Lower leg skin (tissue), 3 donors: ENCODE measurements at regions not wholly inside any gene's neighbourhood (a gene's known extent, or its start where the extent isn't known, plus 50 kb on each side); places are given as distances from the start of the nearest gene placed in this dataset.

ENCODE experiments used
- POLR2A ChIP-seq, 2 donors: fragments of 450-650 bp; IDR thresholded peaks; one replicate each; pipeline ENCODE4 v1.6.1; 2016 to 2017; ENCODE audit warnings: antibody characterized with exemption in 2 of 2, mild to moderate bottlenecking in 1 of 2, moderate library complexity in 1 of 2
- TF ChIP-seq, protein P1 (sequence below), 3 donors: fragments of 450-650 bp; IDR thresholded peaks; one replicate each; pipeline ENCODE4 v1.5.1; 2016; ENCODE audit warnings: antibody characterized with exemption in 3 of 3, mild to moderate bottlenecking in 3 of 3, moderate library complexity in 2 of 3

DNA sequence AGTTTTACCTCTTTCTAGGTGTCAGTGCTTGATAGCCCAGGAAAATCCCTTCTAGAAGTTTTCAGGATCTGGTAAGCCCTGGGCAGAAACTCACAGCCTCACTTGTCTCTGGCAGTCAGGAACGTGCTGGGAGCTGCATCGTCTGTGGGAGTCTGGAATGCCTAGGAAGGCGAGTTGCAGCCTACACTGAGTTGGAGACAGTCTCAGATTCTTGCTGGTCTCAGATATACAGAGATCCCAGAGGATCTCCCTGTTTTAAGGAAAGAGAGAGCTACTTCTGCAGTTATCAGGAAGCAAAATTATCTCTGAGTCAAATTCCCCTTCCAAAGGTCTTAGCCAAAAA, 104.4 kb upstream of the CDC42EP3 start:
- TF ChIP-seq, protein P1, sequence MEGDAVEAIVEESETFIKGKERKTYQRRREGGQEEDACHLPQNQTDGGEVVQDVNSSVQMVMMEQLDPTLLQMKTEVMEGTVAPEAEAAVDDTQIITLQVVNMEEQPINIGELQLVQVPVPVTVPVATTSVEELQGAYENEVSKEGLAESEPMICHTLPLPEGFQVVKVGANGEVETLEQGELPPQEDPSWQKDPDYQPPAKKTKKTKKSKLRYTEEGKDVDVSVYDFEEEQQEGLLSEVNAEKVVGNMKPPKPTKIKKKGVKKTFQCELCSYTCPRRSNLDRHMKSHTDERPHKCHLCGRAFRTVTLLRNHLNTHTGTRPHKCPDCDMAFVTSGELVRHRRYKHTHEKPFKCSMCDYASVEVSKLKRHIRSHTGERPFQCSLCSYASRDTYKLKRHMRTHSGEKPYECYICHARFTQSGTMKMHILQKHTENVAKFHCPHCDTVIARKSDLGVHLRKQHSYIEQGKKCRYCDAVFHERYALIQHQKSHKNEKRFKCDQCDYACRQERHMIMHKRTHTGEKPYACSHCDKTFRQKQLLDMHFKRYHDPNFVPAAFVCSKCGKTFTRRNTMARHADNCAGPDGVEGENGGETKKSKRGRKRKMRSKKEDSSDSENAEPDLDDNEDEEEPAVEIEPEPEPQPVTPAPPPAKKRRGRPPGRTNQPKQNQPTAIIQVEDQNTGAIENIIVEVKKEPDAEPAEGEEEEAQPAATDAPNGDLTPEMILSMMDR (IDR thresholded peaks at IDR 0.05) = no peak
- no peak for TF ChIP-seq POLR2A (IDR thresholded peaks at IDR 0.05)
